GM18520 (cell line): ENCODE measurements at regions not wholly inside any gene's neighbourhood (a gene's known extent, or its start where the extent isn't known, plus 50 kb on each side); places are given as distances from the start of the nearest gene placed in this dataset.
"Not testable (repeated sequence)": the region's sequence is repeated elsewhere in the genome, so short reads cannot be mapped to it uniquely, and the experiment has no call there.

Experiments used
- ATAC-seq: cut with Tn5 transposase; IDR thresholded peaks from one replicate; pipeline ENCODE4 v1.9.1; 2021; ENCODE audit not compliant: unreplicated experiment

DNA sequence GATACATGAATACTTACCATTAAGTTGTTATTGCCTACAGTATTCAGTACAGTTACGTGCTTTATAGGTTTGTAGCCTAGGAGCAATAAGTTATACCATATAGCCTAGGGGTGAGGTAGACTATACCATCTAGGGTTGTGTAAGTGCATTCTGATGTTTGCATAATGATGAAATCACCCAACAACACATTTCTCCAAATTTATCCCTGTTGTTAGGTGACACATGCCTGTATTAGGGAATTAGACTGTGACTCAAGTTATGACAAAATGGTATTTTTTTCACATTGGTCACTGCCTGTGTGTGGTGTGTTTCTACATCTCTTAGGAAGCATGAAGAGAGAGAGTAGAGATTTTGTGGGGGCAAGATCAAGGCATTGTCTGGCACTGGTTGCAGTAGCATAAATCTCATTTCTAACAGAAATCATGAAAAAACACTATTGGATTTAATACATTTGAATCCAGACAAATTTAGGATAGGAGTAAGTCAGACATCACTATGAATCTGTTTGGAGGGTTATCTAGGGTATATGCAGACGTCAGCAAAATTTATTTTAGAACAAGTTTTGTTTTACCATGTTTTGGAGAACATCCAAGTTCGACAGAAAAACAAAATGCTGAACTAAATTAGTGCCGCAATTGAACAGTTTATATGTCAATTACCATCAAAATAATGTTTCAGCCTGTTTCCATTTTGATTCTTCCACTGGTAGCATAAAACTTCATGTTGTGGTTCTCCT lies 332.1 kb downstream of the LMO7 start:
- ATAC-seq: no peak

DNA sequence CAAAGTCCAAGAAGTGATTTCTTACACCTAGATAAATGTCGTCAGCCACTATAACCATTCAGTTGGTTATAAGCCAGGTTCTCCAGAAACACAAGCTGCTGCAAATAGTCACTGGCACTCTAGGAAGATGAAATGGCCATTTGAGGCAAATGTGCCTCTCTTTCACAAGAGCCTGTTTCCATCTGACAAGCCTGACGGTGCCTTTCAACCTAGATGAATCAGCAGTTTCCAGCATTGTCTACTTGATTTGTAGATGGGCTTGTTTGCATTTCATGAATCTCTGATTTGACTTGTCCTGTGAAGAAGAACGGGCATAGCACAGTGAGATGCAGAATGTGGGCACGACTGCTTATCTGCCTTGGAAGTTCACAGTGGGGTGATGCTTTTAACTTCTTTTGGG lies 327.2 kb downstream of the LMO7 start:
- no peak for ATAC-seq

DNA sequence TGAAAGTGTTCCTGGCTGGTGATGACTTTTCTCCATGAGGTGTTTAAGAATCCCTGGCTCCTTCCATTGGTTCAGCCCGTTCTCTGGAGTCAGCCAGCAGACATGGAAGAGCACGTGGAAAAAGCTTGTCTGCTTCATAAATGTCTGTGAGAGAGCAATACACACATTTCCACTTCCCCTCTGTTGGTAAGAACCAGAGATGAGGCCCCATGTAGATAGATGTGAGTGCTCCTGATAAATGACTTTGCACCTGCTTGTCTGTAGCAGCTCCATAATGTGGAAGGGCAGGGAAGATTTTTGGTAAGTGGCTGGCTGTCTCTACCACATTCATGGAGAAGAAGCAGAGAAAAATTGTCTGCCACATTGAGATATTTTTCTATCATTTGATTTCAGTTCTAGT lies 325.8 kb downstream of the LMO7 start:
- no peak for ATAC-seq

DNA sequence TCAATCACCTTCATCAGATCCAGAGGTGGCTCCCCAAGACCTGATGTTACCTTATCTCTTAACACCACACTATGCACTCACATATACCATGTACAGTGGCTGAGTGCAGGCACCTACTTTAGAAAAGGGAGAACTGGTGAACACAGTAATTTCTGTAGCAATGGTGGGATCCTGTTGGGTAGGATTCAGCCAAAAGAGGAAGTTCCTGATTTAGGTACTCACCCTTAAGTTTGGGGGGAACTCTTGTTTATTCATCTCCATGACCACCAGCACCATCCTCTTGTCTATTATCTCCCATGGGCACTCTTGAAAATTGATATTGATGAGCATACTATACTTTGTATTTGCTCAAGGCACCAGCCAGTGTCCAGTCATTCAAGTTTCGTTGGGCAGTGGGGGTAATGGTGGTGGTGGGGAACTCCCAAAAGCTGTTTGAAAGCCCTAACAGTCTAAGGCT lies 324.4 kb downstream of the LMO7 start:
- peak; percentile 92 for ATAC-seq

GRCh38 chr13:75959861-75960481 lies 323.8 kb downstream of the LMO7 start:
- ATAC-seq: no peak

DNA sequence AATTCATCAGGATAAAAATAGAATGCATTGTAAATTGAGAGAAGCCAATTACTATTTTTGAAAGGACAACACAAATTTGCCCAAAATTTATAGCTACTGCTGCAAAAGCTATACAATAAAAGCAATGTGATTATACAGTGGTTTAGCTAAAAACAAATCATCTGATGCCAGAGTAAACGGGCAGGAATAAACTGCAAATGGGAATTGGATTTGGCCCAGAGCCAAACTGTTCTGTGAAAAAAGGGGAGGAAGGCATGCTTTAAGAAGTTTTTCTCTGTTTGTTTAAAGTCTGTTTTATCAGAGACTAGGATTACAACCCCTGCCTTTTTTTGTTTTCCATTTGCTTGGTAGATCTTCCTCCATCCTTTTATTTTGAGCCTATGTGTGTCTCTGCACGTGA lies 317.5 kb downstream of the LMO7 start:
- not testable (repeated sequence) for ATAC-seq

DNA sequence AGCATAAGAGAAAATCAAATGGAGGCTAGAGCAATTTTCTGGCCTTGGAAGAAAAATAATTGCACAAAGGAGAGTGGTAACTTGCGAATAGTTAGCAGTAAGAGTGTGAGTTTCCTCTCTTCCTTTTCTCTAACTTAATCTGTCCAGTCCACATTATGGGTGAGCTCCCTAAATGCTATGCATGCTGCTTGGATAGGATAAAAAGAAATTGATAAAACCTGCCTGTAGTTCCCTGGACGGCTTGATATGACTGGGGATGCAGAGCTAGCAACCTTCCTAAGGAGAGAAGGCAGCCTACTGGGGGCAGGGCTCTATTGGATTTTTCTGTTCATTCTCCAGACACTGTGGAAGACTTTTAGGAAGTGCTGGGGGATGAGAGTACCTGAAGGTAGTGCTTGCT lies 311.3 kb downstream of the LMO7 start:
- no peak for ATAC-seq

DNA sequence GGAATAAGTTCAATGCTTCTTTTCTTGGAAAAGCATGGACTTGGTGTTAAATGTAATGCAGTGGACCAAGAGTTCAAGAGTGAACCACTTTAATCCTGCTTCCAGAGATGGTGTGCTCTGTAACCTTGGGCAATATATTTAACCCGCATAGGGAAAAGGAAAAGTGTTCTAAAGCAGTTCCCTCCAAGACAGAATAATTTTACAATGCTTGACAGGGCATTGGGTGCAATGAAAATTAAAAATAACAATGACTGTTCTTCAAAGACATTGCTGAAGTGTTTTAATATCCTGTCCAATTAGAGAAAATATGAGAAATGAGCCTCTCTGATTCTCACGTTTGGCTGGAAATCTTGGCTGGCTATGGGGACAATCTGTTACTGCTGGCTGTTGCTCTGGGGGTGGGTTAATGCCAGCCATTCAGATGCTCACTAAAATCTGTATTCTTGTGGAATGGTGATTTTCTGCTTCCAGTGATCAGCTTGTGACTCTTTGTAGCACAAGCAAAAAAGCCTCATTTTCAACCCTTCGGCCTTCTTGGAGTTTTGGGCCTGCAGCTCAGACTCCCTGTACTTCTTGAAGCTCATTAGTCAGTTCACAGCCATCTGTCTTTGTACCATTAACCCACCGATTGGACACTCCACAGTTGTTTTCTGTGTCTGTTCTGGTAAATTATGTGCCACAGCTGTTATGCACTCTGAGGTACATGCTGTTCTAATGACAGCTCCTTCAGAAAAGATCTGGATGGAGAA lies 310.6 kb downstream of the LMO7 start:
- no peak for ATAC-seq

DNA sequence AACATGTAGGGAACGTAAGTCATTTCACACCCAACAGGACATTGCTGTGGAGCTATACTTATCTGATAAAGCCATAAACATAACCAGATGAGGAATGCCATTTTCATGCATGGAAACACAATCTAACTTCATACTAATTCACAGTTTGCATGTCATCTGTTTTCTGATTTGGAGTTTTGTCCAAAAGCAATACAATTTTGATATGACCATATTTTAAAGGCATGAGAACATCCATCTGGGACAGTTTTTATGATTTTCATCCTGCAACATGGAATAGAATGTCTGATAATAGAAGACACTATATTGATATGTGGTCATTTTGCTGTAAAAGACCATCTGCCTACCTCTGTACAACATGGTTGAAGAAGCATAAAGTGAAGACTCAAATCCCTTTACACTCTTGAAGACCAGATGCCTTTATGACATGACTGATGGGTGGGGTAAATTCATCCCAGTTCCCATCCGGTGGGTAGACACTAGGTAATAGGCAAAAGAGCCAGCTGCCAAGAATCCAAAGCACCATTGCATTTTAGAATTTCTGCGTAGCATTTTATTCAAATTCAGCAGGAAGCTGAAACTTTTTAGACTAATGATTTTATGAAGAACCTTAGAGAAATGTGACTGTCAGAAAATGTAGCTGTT lies 309.8 kb downstream of the LMO7 start:
- ATAC-seq: no peak

- ATAC-seq: no peak
These were observed 302.9 kb downstream of the LMO7 start for GRCh38 chr13:75938811-75939560.

- ATAC-seq: no peak
These were observed 300.7 kb downstream of the LMO7 start for GRCh38 chr13:75936791-75937190.

GRCh38 chr13:75935805-75936204 lies 299.7 kb downstream of the LMO7 start:
- no peak for ATAC-seq

DNA sequence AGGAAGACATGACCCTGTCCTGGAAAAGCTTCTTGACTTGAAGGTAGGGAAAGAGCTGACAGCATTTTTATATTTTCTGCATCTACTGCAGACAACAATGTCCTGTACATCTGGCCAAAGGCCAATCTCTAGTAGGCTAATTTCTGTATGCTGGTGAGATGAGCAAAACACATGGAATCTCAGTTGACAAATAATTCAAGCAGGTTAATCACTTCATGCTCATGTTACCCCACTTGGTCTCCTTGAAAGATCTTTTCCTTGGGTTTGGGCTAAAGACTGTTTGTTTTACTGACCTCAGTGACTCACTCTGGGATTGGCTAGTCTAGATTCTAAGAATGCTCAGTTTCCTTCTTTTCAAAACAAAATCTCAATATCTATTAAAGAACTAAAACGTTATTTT lies 298.8 kb downstream of the LMO7 start:
- no peak for ATAC-seq

DNA sequence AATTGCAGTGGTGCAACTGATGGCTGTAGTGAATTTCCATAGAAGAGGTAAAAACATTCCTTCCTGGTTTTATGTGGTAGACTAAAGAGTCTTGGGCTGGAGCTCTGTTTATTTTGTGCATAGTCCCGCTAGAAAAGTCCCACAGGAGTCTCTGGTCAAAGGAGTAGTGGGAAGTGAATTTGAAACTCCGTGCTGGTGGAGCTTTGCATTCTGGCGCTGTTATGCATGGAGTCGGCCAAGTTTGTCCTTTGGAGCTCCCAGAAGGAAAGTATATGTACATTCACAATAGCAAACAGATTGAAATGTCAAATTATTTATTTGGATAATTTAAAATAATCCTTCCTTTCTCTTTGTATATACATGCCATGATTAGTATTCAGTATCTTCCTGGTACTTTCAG lies 296.5 kb downstream of the LMO7 start:
- ATAC-seq: no peak

- no peak for ATAC-seq
These were observed 295.0 kb downstream of the LMO7 start for GRCh38 chr13:75931116-75931515.

GRCh38 chr13:75929076-75929475 lies 292.9 kb downstream of the LMO7 start:
- ATAC-seq: no peak

DNA sequence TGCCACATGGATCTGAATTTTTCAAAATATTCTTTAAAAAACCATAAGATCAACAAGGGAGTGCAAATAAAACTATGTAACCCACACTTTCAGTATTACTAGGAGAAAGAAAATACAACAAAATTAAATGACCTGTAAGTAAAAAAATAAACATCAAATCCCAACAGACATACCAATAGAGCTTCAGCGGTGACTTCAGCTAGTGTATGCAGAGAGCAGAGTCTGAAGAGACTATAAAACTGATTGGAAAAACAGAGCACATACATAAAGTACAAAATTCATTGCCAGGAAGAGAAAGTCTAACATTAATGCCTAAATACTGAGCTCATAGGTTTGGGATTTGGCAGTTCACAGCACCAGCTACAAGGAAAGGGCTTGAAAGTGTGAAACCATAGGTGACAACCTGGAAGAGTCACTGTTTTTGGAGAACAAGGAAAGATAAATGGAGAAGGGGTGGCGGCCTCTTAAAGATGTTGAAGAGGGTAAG lies 291.1 kb downstream of the LMO7 start:
- ATAC-seq: no peak

DNA sequence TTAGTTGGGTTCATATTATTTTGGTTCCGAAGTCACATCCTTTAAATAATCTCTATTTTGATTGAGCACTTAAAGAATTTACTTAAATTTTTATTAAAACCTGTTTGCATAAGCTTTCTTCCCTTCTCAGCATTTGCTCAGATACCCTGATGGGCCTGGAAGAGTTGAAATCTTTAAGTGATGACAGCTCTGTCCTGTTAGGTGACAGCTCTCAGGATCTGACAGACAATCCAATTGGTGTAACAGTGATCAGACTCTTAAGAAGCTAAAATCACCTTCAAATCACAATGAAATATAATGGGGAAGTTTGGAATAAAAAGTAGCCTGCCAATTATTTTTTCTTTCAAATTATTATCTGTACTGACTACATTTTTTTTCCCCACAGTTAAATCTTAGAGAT lies 284.4 kb downstream of the LMO7 start:
- ATAC-seq: no peak

DNA sequence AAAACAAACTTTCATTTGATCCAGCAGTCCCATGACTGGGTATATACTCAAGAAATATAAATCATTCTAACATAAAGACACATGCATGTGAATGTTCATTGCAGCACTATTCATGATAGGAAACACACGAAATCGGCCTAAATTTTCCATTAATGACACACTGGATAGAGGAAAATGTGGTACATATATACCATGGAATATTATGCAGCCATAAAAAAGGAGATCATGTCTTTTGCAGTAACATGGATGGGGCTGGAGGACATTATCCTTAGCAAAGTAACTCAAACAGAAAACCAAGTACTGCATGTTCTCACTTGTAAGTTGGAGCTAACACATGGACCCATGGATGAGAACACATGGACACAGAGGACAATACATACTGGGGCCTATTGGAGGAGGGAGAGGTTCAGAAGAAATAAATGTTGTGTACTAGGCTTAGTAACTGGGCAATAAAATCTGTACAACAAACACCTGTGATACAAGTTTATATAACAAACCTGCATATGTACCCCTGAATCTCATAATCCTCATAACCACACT lies 283.6 kb downstream of the LMO7 start:
- no peak for ATAC-seq

- no peak for ATAC-seq
These were observed 278.9 kb downstream of the LMO7 start for GRCh38 chr13:75915066-75915465.
